ENCODE measurements at regions not wholly inside any gene's neighbourhood (a gene's known extent, or its start where the extent isn't known, plus 50 kb on each side); places are given as distances from the start of the nearest gene placed in this dataset.

- Histone ChIP-seq H3K9me2 (replicated peaks; ENCODE audit: insufficient read depth, low read length) (no peaks in the 10 kb centered on the region), H4K20me1 (ENCODE audit: low read depth, low read length) (no peaks in the 10 kb centered on the region), H3K9me3 (ENCODE audit: insufficient read depth, low read length) (no peaks in the 10 kb centered on the region), H3K79me2 (ENCODE audit: insufficient read depth, low read length) (no peaks in the 10 kb centered on the region), H3K4me3 (ENCODE audit: insufficient read depth, low read length, poor library complexity, severe bottlenecking) (no peak overlapping the region), H3K27ac (ENCODE audit: low read depth, low read length) (no peak overlapping the region), H3K36me3 (ENCODE audit: low read length) (no peaks in the 10 kb centered on the region), H3F3A (ENCODE audit: insufficient read depth) (no peaks in the 10 kb centered on the region), H2AFZ (ENCODE audit: low read depth, low read length, severe bottlenecking) (no peak overlapping the region), H3K4me2 (ENCODE audit: low read depth, low read length, poor library complexity, severe bottlenecking) (no peak overlapping the region), H3K9ac (ENCODE audit: low read length) (no peak overlapping the region), H3K27me3 (ENCODE audit: low read length) (no peaks in the 10 kb centered on the region)
- no peak for TF ChIP-seq EZH2phosphoT487 (conservative IDR thresholded peaks at IDR 0.05; ENCODE audit: low read length)
- TF ChIP-seq CTCF (IDR thresholded peaks at IDR 0.05; ENCODE audit: insufficient read depth, low read length, poor library complexity, severe bottlenecking) = no peak
These were observed 2045.9 kb upstream of the CELF4 start for GRCh38 chr18:39611381-39612100.

GRCh38 chr18:39607034-39607433 lies 2041.4 kb upstream of the CELF4 start:
- Histone ChIP-seq H3K9me2 (replicated peaks; ENCODE audit: insufficient read depth, low read length) (no peaks in the 10 kb centered on the region), H3F3A (ENCODE audit: insufficient read depth) (no peaks in the 10 kb centered on the region), H3K79me2 (ENCODE audit: insufficient read depth, low read length) (no peaks in the 10 kb centered on the region), H3K4me2 (ENCODE audit: low read depth, low read length, poor library complexity, severe bottlenecking) (no peak overlapping the region), H3K4me3 (ENCODE audit: insufficient read depth, low read length, poor library complexity, severe bottlenecking) (no peak overlapping the region), H3K36me3 (ENCODE audit: low read length) (no peaks in the 10 kb centered on the region), H3K9ac (ENCODE audit: low read length) (no peak overlapping the region), H4K20me1 (ENCODE audit: low read depth, low read length) (no peaks in the 10 kb centered on the region), H3K9me3 (ENCODE audit: insufficient read depth, low read length) (no peaks in the 10 kb centered on the region), H3K27ac (ENCODE audit: low read depth, low read length) (no peak overlapping the region), H2AFZ (ENCODE audit: low read depth, low read length, severe bottlenecking) (no peak overlapping the region), H3K27me3 (ENCODE audit: low read length) (no peaks in the 10 kb centered on the region)
- TF ChIP-seq CTCF (IDR thresholded peaks at IDR 0.05; ENCODE audit: insufficient read depth, low read length, poor library complexity, severe bottlenecking) (no peak), EZH2phosphoT487 (conservative IDR thresholded peaks at IDR 0.05; ENCODE audit: low read length) (no peak)

- no peak overlapping the region for H3K27ac ChIP-seq (ENCODE audit: low read depth, low read length)
- no peak overlapping the region for H3K4me3 ChIP-seq (ENCODE audit: insufficient read depth, low read length, poor library complexity, severe bottlenecking)
- no peak overlapping the region for H3K4me2 ChIP-seq (ENCODE audit: low read depth, low read length, poor library complexity, severe bottlenecking)
- no peaks in the 10 kb centered on the region for H3K27me3 ChIP-seq (ENCODE audit: low read length)
- no peaks in the 10 kb centered on the region for H3K36me3 ChIP-seq (ENCODE audit: low read length)
- no peaks in the 10 kb centered on the region for H3K9me3 ChIP-seq (ENCODE audit: insufficient read depth, low read length)
- no peaks in the 10 kb centered on the region for H3K79me2 ChIP-seq (ENCODE audit: insufficient read depth, low read length)
- no peaks in the 10 kb centered on the region for H4K20me1 ChIP-seq (ENCODE audit: low read depth, low read length)
- H3K9me2 ChIP-seq (replicated peaks; ENCODE audit: insufficient read depth, low read length) = no peaks in the 10 kb centered on the region
- no peak overlapping the region for H3K9ac ChIP-seq (ENCODE audit: low read length)
- H2AFZ ChIP-seq (ENCODE audit: low read depth, low read length, severe bottlenecking) = no peak overlapping the region
- no peak for TF ChIP-seq EZH2phosphoT487 (conservative IDR thresholded peaks at IDR 0.05; ENCODE audit: low read length)
- no peak for TF ChIP-seq CTCF (IDR thresholded peaks at IDR 0.05; ENCODE audit: insufficient read depth, low read length, poor library complexity, severe bottlenecking)
- no peaks in the 10 kb centered on the region for H3F3A ChIP-seq (ENCODE audit: insufficient read depth)
These were observed 2039.2 kb upstream of the CELF4 start for GRCh38 chr18:39604836-39605235.

All from SU-DHL-6 (cell line).